Neuronal stem cell (in vitro differentiated cells): ENCODE measurements at regions not wholly inside any gene's neighbourhood (a gene's known extent, or its start where the extent isn't known, plus 50 kb on each side); places are given as distances from the start of the nearest gene placed in this dataset.

Experiments
- DNase-seq: peaks from one replicate; pipeline ENCODE4 v3.0.0-alpha.2; 2013; ENCODE audit warnings: low spot score
- H2AFZ ChIP-seq: one replicate; pipeline ENCODE4 v1.6.1; 2013; ENCODE audit warnings: mild to moderate bottlenecking, low read length, inconsistent platforms
- H2AK5ac ChIP-seq: 2 replicates; pipeline ENCODE4 v1.6.1; 2013; ENCODE audit warnings: low read depth, mild to moderate bottlenecking, inconsistent platforms, low read length, moderate library complexity, mixed read lengths
- H2BK120ac ChIP-seq: 2 replicates; pipeline ENCODE4 v1.6.1; 2013; ENCODE audit warnings: low read depth, mild to moderate bottlenecking, inconsistent platforms, low read length, moderate library complexity, mixed read lengths
- H2BK12ac ChIP-seq: one replicate; pipeline ENCODE4 v1.6.1; 2013; ENCODE audit warnings: low read length, inconsistent platforms
- H2BK15ac ChIP-seq: 2 replicates; pipeline ENCODE4 v1.6.1; 2013; ENCODE audit warnings: mild to moderate bottlenecking, low read length, inconsistent platforms, mixed read lengths
- H2BK5ac ChIP-seq: one replicate; pipeline ENCODE4 v1.6.1; 2013; ENCODE audit warnings: inconsistent platforms, mild to moderate bottlenecking, low read length, moderate library complexity
- H3K14ac ChIP-seq: one replicate; pipeline ENCODE4 v1.6.1; 2013; ENCODE audit warnings: low read length, inconsistent platforms
- H3K18ac ChIP-seq: 2 replicates; pipeline ENCODE4 v1.6.1; 2013; ENCODE audit warnings: low read length, inconsistent platforms
- H3K23ac ChIP-seq: 2 replicates; pipeline ENCODE4 v1.6.1; 2013; ENCODE audit warnings: low read depth, mild to moderate bottlenecking, mixed read lengths, low read length, inconsistent platforms; ENCODE audit not compliant: poor library complexity
- H3K27ac ChIP-seq: replicated peaks from 3 replicates; pipeline ENCODE4 v1.5.1; 2013; ENCODE audit warnings: low read length, inconsistent platforms
- H3K27me3 ChIP-seq, 3 experiments: 2 replicates each; pipeline ENCODE4 v1.6.1; 2013; ENCODE audit warnings: low read length in 3 of 3, mild to moderate bottlenecking in 2 of 3, inconsistent platforms in 1 of 3, low read depth in 1 of 3, mixed read lengths in 1 of 3, moderate library complexity in 1 of 3; ENCODE audit not compliant: control insufficient read depth in 3 of 3, insufficient read depth in 3 of 3
- H3K36me3 ChIP-seq, 2 donors: replicated peaks in 1 of 2; 2 replicates each; pipeline ENCODE4 v1.6.1; 2013; ENCODE audit warnings: low read length in 2 of 2; ENCODE audit not compliant: control insufficient read depth in 2 of 2, insufficient read depth in 2 of 2
- H3K4ac ChIP-seq: 2 replicates; pipeline ENCODE4 v1.6.1; 2013; ENCODE audit warnings: inconsistent platforms, mild to moderate bottlenecking, low read length, moderate library complexity
- H3K4me1 ChIP-seq, 2 donors: 1 replicate in 1 of 2; 2 replicates in 1 of 2; pipeline ENCODE4 v1.6.1; 2013; ENCODE audit warnings: low read length in 2 of 2, low read depth in 1 of 2; ENCODE audit not compliant: control insufficient read depth in 2 of 2, insufficient read depth in 1 of 2
- H3K4me2 ChIP-seq: one replicate; pipeline ENCODE4 v1.6.1; 2013; ENCODE audit warnings: mild to moderate bottlenecking, low read length, inconsistent platforms; ENCODE audit not compliant: insufficient read depth, poor library complexity, severe bottlenecking
- H3K4me3 ChIP-seq, 2 donors: 2 replicates each; pipeline ENCODE4 v1.5.1; 2013; ENCODE audit warnings: low read length in 2 of 2, mild to moderate bottlenecking in 2 of 2, inconsistent platforms in 1 of 2, moderate library complexity in 1 of 2
- H3K79me1 ChIP-seq: one replicate; pipeline ENCODE4 v1.6.1; 2013; ENCODE audit warnings: low read depth, mild to moderate bottlenecking, inconsistent platforms, low read length, moderate library complexity
- H3K9ac ChIP-seq: one replicate; pipeline ENCODE4 v1.6.1; 2013; ENCODE audit warnings: mild to moderate bottlenecking, low read depth, low read length, inconsistent platforms; ENCODE audit not compliant: poor library complexity
- H3K9me3 ChIP-seq, 2 donors: replicated peaks in 1 of 2; 2 replicates each; pipeline versions ENCODE3 to v1.6.1; 2013; ENCODE audit warnings: low read length in 2 of 2, mild to moderate bottlenecking in 2 of 2, inconsistent platforms in 1 of 2, low read depth in 1 of 2, mixed read lengths in 1 of 2, moderate library complexity in 1 of 2; ENCODE audit not compliant: control insufficient read depth in 2 of 2, insufficient read depth in 1 of 2
- H4K8ac ChIP-seq: one replicate; pipeline ENCODE4 v1.6.1; 2013; ENCODE audit warnings: low read depth, mild to moderate bottlenecking, inconsistent platforms, low read length, moderate library complexity
- H4K91ac ChIP-seq: one replicate; pipeline ENCODE4 v1.6.1; 2013; ENCODE audit warnings: low read length, low read depth, mild to moderate bottlenecking, inconsistent platforms; ENCODE audit not compliant: poor library complexity
- WGBS, 2 donors: extraction: QIAGEN DNeasy Blood & Tissue Kit; methylation state at CpG; one replicate each; pipeline ENCODE4 v1.1.7; 2013; ENCODE audit warnings: missing lambda C conversion rate in 2 of 2, mixed read lengths in 1 of 2; ENCODE audit not compliant: insufficient read length in 2 of 2, insufficient replicate concordance in 1 of 2; ENCODE audit errors: extremely low coverage in 2 of 2; 5-methylcytosine and 5-hydroxymethylcytosine counted together

- Histone ChIP-seq H4K8ac (no peak overlapping the region), H3K27ac (no peak overlapping the region), H2AFZ (no peak overlapping the region), H3K4ac (no peak overlapping the region), H3K9me3 (no peaks in the 10 kb centered on the region), H3K9ac (no peak overlapping the region), H2BK15ac (no peak overlapping the region), H3K18ac (no peak overlapping the region), H4K91ac (no peak overlapping the region), H2AK5ac (no peak overlapping the region), H3K27me3 (peaks cover 0 to 3% (median 0%) of the 10 kb centered on the region in 3 experiments), H3K4me2 (no peak overlapping the region), H3K79me1 (no peaks in the 10 kb centered on the region), H3K23ac (no peak overlapping the region), H3K36me3 (no peaks in the 10 kb centered on the region), H2BK120ac (no peak overlapping the region), H3K14ac (no peak overlapping the region), H3K4me3 (no peak overlapping the region), H2BK12ac (no peak overlapping the region), H3K4me1 (no peaks in the 10 kb centered on the region), H2BK5ac (no peak overlapping the region)
- no peak for DNase-seq
- no CpG with 5 or more reads among the region's 4 CpGs for WGBS, 2 donors
Observed at GRCh38 chr9:105194234-105194633, 50.2 kb upstream of the SLC44A1 start.
